ENCODE measurements at regions not wholly inside any gene's neighbourhood (a gene's known extent, or its start where the extent isn't known, plus 50 kb on each side); places are given as distances from the start of the nearest gene placed in this dataset.
"Not testable (repeated sequence)": the region's sequence is repeated elsewhere in the genome, so short reads cannot be mapped to it uniquely, and the experiment has no call there.

DNA sequence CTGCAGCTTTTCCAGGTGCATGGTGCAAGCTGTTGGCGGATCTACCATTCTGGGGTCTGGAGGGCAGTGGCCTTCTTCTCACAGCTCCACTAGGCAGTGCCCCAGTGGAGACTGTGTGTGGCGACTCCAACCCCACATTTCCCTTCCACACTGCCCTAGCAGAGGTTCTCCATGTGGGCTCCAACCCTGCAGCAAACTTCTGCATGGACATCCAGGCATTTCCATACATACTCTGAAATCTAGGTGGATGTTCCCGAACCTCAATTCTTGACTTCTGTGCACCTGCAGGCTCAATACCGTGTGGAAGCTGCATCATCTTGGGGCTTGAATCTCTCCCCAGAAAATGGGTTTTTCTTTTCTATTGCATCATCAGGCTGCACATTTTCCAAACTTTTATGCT lies 160.2 kb upstream of the DYRK2 start:
- not testable (repeated sequence) for H3K27ac ChIP-seq (ENCODE audit: low read length); H3K4me3 ChIP-seq (ENCODE audit: low read length); H3K36me3 ChIP-seq (ENCODE audit: control insufficient read depth, insufficient read depth, low read length); H3K4me1 ChIP-seq (ENCODE audit: control insufficient read depth, insufficient read depth, low read length); DNase-seq; H3K27me3 ChIP-seq (ENCODE audit: control insufficient read depth, insufficient read depth, low read length)
- H3K9me3 ChIP-seq (ENCODE audit: control insufficient read depth, low read depth, low read length): peaks cover 29% of the 10 kb centered on the region
- WGBS (ENCODE audit: insufficient coverage, low lambda C conversion rate): no CpG with 5 or more reads among the region's 4 CpGs

- Histone ChIP-seq H3K4me3 (ENCODE audit: low read length) (no peak overlapping the region), H3K27ac (ENCODE audit: low read length) (no peak overlapping the region), H3K27me3 (ENCODE audit: control insufficient read depth, insufficient read depth, low read length) (no peaks in the 10 kb centered on the region), H3K36me3 (ENCODE audit: control insufficient read depth, insufficient read depth, low read length) (no peaks in the 10 kb centered on the region), H3K4me1 (ENCODE audit: control insufficient read depth, insufficient read depth, low read length) (no peaks in the 10 kb centered on the region), H3K9me3 (ENCODE audit: control insufficient read depth, low read depth, low read length) (peaks cover 29% of the 10 kb centered on the region)
- 33% methylated on average over 1 of the region's 3 CpGs for WGBS (ENCODE audit: insufficient coverage, low lambda C conversion rate)
- peak; percentile 12 to 59 for DNase-seq
Measured at GRCh38 chr12:67489007-67489406, 159.5 kb upstream of the DYRK2 start.

DNA sequence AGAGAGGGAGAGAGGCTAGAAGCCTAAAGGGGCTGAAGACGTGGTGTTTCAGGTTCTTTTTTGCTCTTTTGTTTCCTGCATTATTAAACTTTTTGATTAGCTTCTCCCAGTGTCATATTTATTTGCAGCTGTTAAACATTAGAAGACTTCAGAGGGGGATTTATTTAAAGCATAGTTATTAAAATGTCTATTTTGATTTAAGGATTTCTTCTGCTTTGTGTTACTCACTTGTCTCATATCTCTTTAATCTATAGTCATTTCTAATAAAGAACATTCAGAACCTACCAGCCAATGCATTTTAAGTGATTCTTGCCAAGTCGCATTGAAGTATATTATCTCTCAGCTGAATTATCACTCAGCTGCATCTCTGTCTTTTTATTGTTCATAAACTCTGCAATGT lies 152.0 kb upstream of the DYRK2 start:
- Histone ChIP-seq H3K36me3 (ENCODE audit: control insufficient read depth, insufficient read depth, low read length) (no peaks in the 10 kb centered on the region), H3K27ac (ENCODE audit: low read length) (no peak overlapping the region), H3K9me3 (ENCODE audit: control insufficient read depth, low read depth, low read length) (no peaks in the 10 kb centered on the region), H3K27me3 (ENCODE audit: control insufficient read depth, insufficient read depth, low read length) (no peaks in the 10 kb centered on the region), H3K4me3 (ENCODE audit: low read length) (no peak overlapping the region), H3K4me1 (ENCODE audit: control insufficient read depth, insufficient read depth, low read length) (peaks cover 8% of the 10 kb centered on the region)
- WGBS (ENCODE audit: insufficient coverage, low lambda C conversion rate): 100% methylated on average over 1 of the region's 2 CpGs
- no peak for DNase-seq

DNA sequence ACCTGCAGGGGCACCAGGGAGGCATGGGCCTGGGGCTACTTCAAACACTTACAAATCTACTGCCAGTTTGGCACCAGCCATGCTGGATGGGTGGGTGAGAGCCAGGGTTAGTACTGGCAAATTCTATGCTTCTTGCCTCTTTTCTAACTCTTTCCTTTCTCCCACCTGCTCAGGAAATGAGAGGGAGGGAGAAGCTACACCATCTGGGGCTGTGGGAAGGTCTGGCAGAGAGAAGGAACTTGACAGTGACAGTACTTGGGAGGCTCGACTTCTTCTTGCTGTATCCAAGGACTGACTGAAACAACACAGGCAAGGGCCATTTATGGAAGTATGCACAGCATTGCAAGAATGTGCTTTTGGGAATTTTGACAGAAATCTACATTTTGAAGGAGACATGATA lies 149.6 kb upstream of the DYRK2 start:
- WGBS (ENCODE audit: insufficient coverage, low lambda C conversion rate): no CpG with 5 or more reads among the region's 1 CpG
- no peak for DNase-seq
- no peaks in the 10 kb centered on the region for H3K9me3 ChIP-seq (ENCODE audit: control insufficient read depth, low read depth, low read length)
- no peak overlapping the region for H3K4me3 ChIP-seq (ENCODE audit: low read length)
- H3K4me1 ChIP-seq (ENCODE audit: control insufficient read depth, insufficient read depth, low read length): peaks cover 17% of the 10 kb centered on the region
- H3K36me3 ChIP-seq (ENCODE audit: control insufficient read depth, insufficient read depth, low read length): no peaks in the 10 kb centered on the region
- H3K27me3 ChIP-seq (ENCODE audit: control insufficient read depth, insufficient read depth, low read length): no peaks in the 10 kb centered on the region
- no peak overlapping the region for H3K27ac ChIP-seq (ENCODE audit: low read length)

GRCh38 chr12:67501362-67501761 lies 147.2 kb upstream of the DYRK2 start:
- H3K27ac ChIP-seq (ENCODE audit: low read length): peak overlapping the region; percentile 72
- peak; percentile 60 to 89 for DNase-seq

DNA sequence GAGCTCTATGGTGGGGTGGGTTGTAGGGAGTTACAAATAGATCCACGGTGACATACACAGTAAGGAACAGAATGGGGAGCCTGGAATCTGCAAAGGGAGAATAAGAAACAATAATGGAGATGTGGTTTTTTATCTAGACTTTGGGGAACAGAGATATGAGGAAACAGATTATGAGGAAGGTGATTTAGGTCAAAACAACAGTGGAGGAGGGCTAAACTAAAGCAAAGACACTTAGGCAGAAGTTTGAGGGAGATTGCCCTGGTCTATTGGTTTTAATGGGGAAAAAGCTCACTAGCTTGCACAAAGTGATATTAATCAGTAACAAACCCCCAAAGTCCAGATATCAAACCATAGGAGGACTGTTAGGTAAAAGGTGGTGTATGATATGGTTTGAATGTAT lies 144.5 kb upstream of the DYRK2 start:
- H3K9me3 ChIP-seq (ENCODE audit: control insufficient read depth, low read depth, low read length): no peaks in the 10 kb centered on the region
- H3K36me3 ChIP-seq (ENCODE audit: control insufficient read depth, insufficient read depth, low read length): no peaks in the 10 kb centered on the region
- H3K4me1 ChIP-seq (ENCODE audit: control insufficient read depth, insufficient read depth, low read length): peaks cover 17% of the 10 kb centered on the region
- no peak for DNase-seq
- H3K27me3 ChIP-seq (ENCODE audit: control insufficient read depth, insufficient read depth, low read length): no peaks in the 10 kb centered on the region
- H3K27ac ChIP-seq (ENCODE audit: low read length): no peak overlapping the region
- H3K4me3 ChIP-seq (ENCODE audit: low read length): no peak overlapping the region
- WGBS (ENCODE audit: insufficient coverage, low lambda C conversion rate): no CpG with 5 or more reads among the region's 1 CpG

More at GRCh38 chr12:67501362-67501761, 147.2 kb upstream of the DYRK2 start:
- Histone ChIP-seq H3K4me1 (ENCODE audit: control insufficient read depth, insufficient read depth, low read length) (peaks cover 17% of the 10 kb centered on the region), H3K27me3 (ENCODE audit: control insufficient read depth, insufficient read depth, low read length) (no peaks in the 10 kb centered on the region), H3K4me3 (ENCODE audit: low read length) (no peak overlapping the region), H3K9me3 (ENCODE audit: control insufficient read depth, low read depth, low read length) (no peaks in the 10 kb centered on the region), H3K36me3 (ENCODE audit: control insufficient read depth, insufficient read depth, low read length) (no peaks in the 10 kb centered on the region)
- WGBS (ENCODE audit: insufficient coverage, low lambda C conversion rate): 22% methylated on average over 1 of the region's 2 CpGs

DNA sequence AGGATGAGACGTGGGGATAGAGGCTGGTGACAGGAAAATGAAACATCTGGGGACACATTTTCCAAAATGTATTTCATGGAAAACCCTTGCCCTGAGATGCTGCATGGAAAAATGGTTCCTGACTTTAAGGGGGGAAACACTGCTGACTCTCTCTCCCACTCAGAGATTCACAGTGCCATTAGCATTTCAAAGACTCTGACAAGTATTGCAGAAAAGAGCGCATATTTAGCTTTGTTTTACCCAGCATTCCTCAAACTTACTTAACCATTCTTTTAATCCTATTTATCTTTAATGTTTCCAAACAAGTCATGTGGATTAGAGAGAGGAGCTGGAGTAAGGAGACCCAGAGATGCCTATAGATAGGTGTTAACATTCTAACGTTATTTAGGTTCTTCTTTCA lies 141.8 kb upstream of the DYRK2 start:
- H3K9me3 ChIP-seq (ENCODE audit: control insufficient read depth, low read depth, low read length): no peaks in the 10 kb centered on the region
- no peaks in the 10 kb centered on the region for H3K36me3 ChIP-seq (ENCODE audit: control insufficient read depth, insufficient read depth, low read length)
- peaks cover 9% of the 10 kb centered on the region for H3K4me1 ChIP-seq (ENCODE audit: control insufficient read depth, insufficient read depth, low read length)
- no peak for DNase-seq
- no peak overlapping the region for H3K4me3 ChIP-seq (ENCODE audit: low read length)
- 100% methylated on average over 1 of the region's 3 CpGs for WGBS (ENCODE audit: insufficient coverage, low lambda C conversion rate)
- no peak overlapping the region for H3K27ac ChIP-seq (ENCODE audit: low read length)
- no peaks in the 10 kb centered on the region for H3K27me3 ChIP-seq (ENCODE audit: control insufficient read depth, insufficient read depth, low read length)

DNA sequence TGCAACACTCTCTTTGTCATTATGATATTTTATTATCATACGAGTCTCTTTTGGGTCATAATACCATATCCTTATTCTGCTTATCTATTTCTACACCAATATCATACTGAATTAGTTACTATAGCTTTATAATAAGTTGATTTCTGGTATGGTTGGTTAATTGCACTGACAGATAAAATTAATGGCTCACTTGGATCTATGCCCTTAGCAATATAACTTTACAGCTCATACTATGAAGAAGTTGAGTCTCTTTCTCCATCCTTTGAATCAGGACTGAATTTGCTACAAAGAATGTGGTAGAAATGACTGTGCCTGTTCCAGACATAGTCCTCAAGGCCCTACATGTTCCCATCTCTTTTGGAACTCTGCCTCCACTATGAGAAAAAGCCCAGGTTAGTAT lies 139.7 kb upstream of the DYRK2 start:
- no peaks in the 10 kb centered on the region for H3K27me3 ChIP-seq (ENCODE audit: control insufficient read depth, insufficient read depth, low read length)
- H3K36me3 ChIP-seq (ENCODE audit: control insufficient read depth, insufficient read depth, low read length): no peaks in the 10 kb centered on the region
- H3K27ac ChIP-seq (ENCODE audit: low read length): no peak overlapping the region
- DNase-seq: peak in 1 of 2 donors; percentile 40
- H3K4me1 ChIP-seq (ENCODE audit: control insufficient read depth, insufficient read depth, low read length): no peaks in the 10 kb centered on the region
- WGBS (ENCODE audit: insufficient coverage, low lambda C conversion rate): 40% methylated on average over 1 of the region's 1 CpG
- no peaks in the 10 kb centered on the region for H3K9me3 ChIP-seq (ENCODE audit: control insufficient read depth, low read depth, low read length)
- H3K4me3 ChIP-seq (ENCODE audit: low read length): no peak overlapping the region

DNA sequence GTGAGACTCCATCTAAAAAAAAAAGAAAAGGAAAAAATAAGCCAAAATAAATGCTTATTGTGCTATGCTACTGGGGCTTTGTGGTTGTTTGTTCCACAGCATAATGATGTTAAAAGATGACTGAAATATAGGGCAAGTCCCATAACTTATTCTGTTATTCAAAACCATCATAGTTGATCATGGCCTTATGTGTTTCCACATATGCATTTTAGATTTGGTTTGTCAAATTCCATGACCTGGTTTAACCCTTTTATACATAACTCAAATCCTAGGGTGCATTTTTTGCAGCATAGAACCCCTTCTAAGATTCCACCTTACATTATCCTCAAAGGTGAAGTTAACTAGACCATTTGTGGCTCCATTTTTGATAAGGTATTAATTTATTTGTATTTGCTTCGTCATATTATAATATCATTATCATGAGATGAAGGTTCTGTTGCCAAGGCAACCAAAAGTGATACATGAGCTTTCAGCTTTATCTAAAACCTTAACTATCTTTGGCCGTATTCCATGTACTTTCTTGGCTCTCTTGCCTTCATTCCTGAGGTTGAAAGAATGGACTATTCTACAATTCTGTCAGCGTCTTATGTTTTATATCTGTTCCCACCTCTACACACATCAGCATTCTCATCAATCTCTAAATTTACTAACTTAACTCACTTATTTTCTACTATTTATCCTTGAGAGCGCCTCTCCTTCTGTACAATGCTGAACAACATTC lies 138.7 kb upstream of the DYRK2 start:
- Histone ChIP-seq H3K9me3 (ENCODE audit: control insufficient read depth, low read depth, low read length) (no peaks in the 10 kb centered on the region), H3K4me1 (ENCODE audit: control insufficient read depth, insufficient read depth, low read length) (no peaks in the 10 kb centered on the region), H3K27me3 (ENCODE audit: control insufficient read depth, insufficient read depth, low read length) (no peaks in the 10 kb centered on the region), H3K36me3 (ENCODE audit: control insufficient read depth, insufficient read depth, low read length) (no peaks in the 10 kb centered on the region), H3K4me3 (ENCODE audit: low read length) (no peak overlapping the region), H3K27ac (ENCODE audit: low read length) (no peak overlapping the region)
- no peak for DNase-seq
- 83% methylated on average over 1 of the region's 4 CpGs for WGBS (ENCODE audit: insufficient coverage, low lambda C conversion rate)

- no peak overlapping the region for H3K27ac ChIP-seq (ENCODE audit: low read length)
- peaks cover 9% of the 10 kb centered on the region for H3K4me1 ChIP-seq (ENCODE audit: control insufficient read depth, insufficient read depth, low read length)
- no peaks in the 10 kb centered on the region for H3K9me3 ChIP-seq (ENCODE audit: control insufficient read depth, low read depth, low read length)
- H3K36me3 ChIP-seq (ENCODE audit: control insufficient read depth, insufficient read depth, low read length): no peaks in the 10 kb centered on the region
- H3K27me3 ChIP-seq (ENCODE audit: control insufficient read depth, insufficient read depth, low read length): no peaks in the 10 kb centered on the region
- H3K4me3 ChIP-seq (ENCODE audit: low read length): no peak overlapping the region
- DNase-seq: no peak
Measured at GRCh38 chr12:67512061-67512460, 136.5 kb upstream of the DYRK2 start.

- no peak overlapping the region for H3K4me3 ChIP-seq (ENCODE audit: low read length)
- H3K9me3 ChIP-seq (ENCODE audit: control insufficient read depth, low read depth, low read length): no peaks in the 10 kb centered on the region
- 79% methylated on average over 3 of the region's 3 CpGs for WGBS (ENCODE audit: insufficient coverage, low lambda C conversion rate)
- H3K27me3 ChIP-seq (ENCODE audit: control insufficient read depth, insufficient read depth, low read length): no peaks in the 10 kb centered on the region
- H3K27ac ChIP-seq (ENCODE audit: low read length): no peak overlapping the region
- H3K36me3 ChIP-seq (ENCODE audit: control insufficient read depth, insufficient read depth, low read length): no peaks in the 10 kb centered on the region
- H3K4me1 ChIP-seq (ENCODE audit: control insufficient read depth, insufficient read depth, low read length): peaks cover 9% of the 10 kb centered on the region
- DNase-seq: no peak
Measured at GRCh38 chr12:67514502-67514901, 134.0 kb upstream of the DYRK2 start.
